OCI-LY3 (cell line): ENCODE measurements at regions not wholly inside any gene's neighbourhood (a gene's known extent, or its start where the extent isn't known, plus 50 kb on each side); places are given as distances from the start of the nearest gene placed in this dataset.
"Not testable (repeated sequence)": the region's sequence is repeated elsewhere in the genome, so short reads cannot be mapped to it uniquely, and the experiment has no call there.

Experiments
- H2AFZ ChIP-seq: fragments of 200-600, 300-600 bp; shearing (Covaris generic); 2 replicates; pipeline ENCODE4 v1.6.0; 2014; ENCODE audit warnings: antibody characterized with exemption, low read depth, low read length
- H3K27ac ChIP-seq: fragments of 200-600, 300-600 bp; sonication (generic); 2 replicates; pipeline ENCODE4 v1.5.1; 2014; ENCODE audit warnings: mild to moderate bottlenecking, low read length, moderate library complexity, mixed read lengths
- H3K27me3 ChIP-seq: fragments of 200-600, 300-600 bp; sonication (generic); 2 replicates; pipeline ENCODE4 v1.6.1; 2014; ENCODE audit warnings: low read depth, low read length, mixed read lengths
- H3K36me3 ChIP-seq: fragments of 200-600, 300-600 bp; sonication (generic); replicated peaks from 2 replicates; pipeline ENCODE3; 2014; ENCODE audit warnings: low read depth, low read length, mixed read lengths
- H3K4me1 ChIP-seq: fragments of 300-600, 200-600 bp; sonication (generic); 2 replicates; pipeline ENCODE4 v1.6.1; 2014; ENCODE audit warnings: low read length, mixed read lengths
- H3K4me2 ChIP-seq: fragments of 200-600, 300-600 bp; sonication (generic); 2 replicates; pipeline ENCODE4 v1.6.1; 2014; ENCODE audit warnings: low read length, mixed read lengths
- H3K4me3 ChIP-seq: fragments of 300-600, 200-600 bp; sonication (generic); 2 replicates; pipeline ENCODE4 v1.5.1; 2014; ENCODE audit warnings: antibody characterized with exemption, mild to moderate bottlenecking, low read length, moderate library complexity
- H3K79me2 ChIP-seq: fragments of 300-600, 200-600 bp; shearing (Covaris generic); 2 replicates; pipeline ENCODE4 v1.6.1; 2014; ENCODE audit warnings: mild to moderate bottlenecking, low read length, mixed read lengths
- H3K9ac ChIP-seq: fragments of 300-600, 200-600 bp; shearing (Covaris generic); 2 replicates; pipeline ENCODE4 v1.6.0; 2014; ENCODE audit warnings: mild to moderate bottlenecking, low read length, moderate library complexity
- H3K9me3 ChIP-seq: fragments of 200-600, 300-600 bp; shearing (Covaris generic); 2 replicates; pipeline ENCODE4 v1.6.1; 2014; ENCODE audit warnings: low read length, mixed read lengths; ENCODE audit not compliant: insufficient read depth
- H4K20me1 ChIP-seq: fragments of 200-600, 300-600 bp; sonication (generic); 2 replicates; pipeline ENCODE4 v1.6.1; 2016; ENCODE audit warnings: low read length, mixed read lengths; ENCODE audit not compliant: insufficient read depth
- CTCF ChIP-seq: fragments of 200-600, 300-600 bp; sonication (generic); IDR thresholded peaks from 2 replicates; pipeline ENCODE4 v1.5.1; 2014; ENCODE audit warnings: antibody characterized with exemption, low read length, low read depth
- EZH2phosphoT487 ChIP-seq: fragments of 200-600 bp; shearing (Covaris generic); IDR thresholded peaks from 2 replicates; pipeline ENCODE4 v1.6.1; 2018; ENCODE audit warnings: antibody characterized with exemption, mixed run types, low read depth

GRCh38 chr6:27834384-27834783, 77.8 kb downstream of the OR2B2 start:
- H2AFZ ChIP-seq = no peak overlapping the region
- H3K36me3 ChIP-seq = no peaks in the 10 kb centered on the region
- no peaks in the 10 kb centered on the region for H3K27me3 ChIP-seq
- H4K20me1 ChIP-seq = no peaks in the 10 kb centered on the region
- H3K79me2 ChIP-seq = no peaks in the 10 kb centered on the region
- H3K4me1 ChIP-seq = peaks cover 31% of the 10 kb centered on the region
- no peak overlapping the region for H3K27ac ChIP-seq
- TF ChIP-seq CTCF (no peak), EZH2phosphoT487 (no peak)
- no peak overlapping the region for H3K4me3 ChIP-seq
- H3K9me3 ChIP-seq = peaks cover 10% of the 10 kb centered on the region; the same call in 1 of the 2 replicates
- H3K4me2 ChIP-seq = no peak overlapping the region
- no peak overlapping the region for H3K9ac ChIP-seq

- peak overlapping the region; percentile 67 for H3K9ac ChIP-seq
- H3K9me3 ChIP-seq, H3K79me2 ChIP-seq, H3K27me3 ChIP-seq, H3K36me3 ChIP-seq, H4K20me1 ChIP-seq: not testable (repeated sequence)
- H3K27ac ChIP-seq = peak overlapping the region; percentile 98
- peak overlapping the region; percentile 71; the same call in 1 of the 2 replicates for H2AFZ ChIP-seq
- peaks cover 15% of the 10 kb centered on the region for H3K4me1 ChIP-seq
- peak overlapping the region; percentile 52; the same call in 1 of the 2 replicates for H3K4me3 ChIP-seq
- H3K4me2 ChIP-seq = peak overlapping the region; percentile 66
Measured at GRCh38 chr6:27831434-27832081, 80.6 kb downstream of the OR2B2 start.

- Histone ChIP-seq H3K4me3 (peak overlapping the region; percentile 80), H3K4me2 (peak overlapping the region; percentile 90), H3K9ac (peak overlapping the region; percentile 90), H3K27ac (peak overlapping the region; percentile 98)
- H3K4me1 ChIP-seq, H2AFZ ChIP-seq, H3K9me3 ChIP-seq, H3K36me3 ChIP-seq, H4K20me1 ChIP-seq, H3K79me2 ChIP-seq, H3K27me3 ChIP-seq: not testable (repeated sequence)
Measured at GRCh38 chr6:27830600-27831433, 81.4 kb downstream of the OR2B2 start.

- Histone ChIP-seq H3K9me3 (no peaks in the 10 kb centered on the region), H3K4me3 (peak overlapping the region; percentile 80), H4K20me1 (no peaks in the 10 kb centered on the region), H3K27ac (peak overlapping the region; percentile 98), H3K4me2 (peak overlapping the region; percentile 90), H3K79me2 (no peaks in the 10 kb centered on the region), H2AFZ (no peak overlapping the region), H3K27me3 (no peaks in the 10 kb centered on the region), H3K4me1 (peaks cover 11% of the 10 kb centered on the region; the same call in 1 of the 2 replicates), H3K36me3 (peaks cover 8% of the 10 kb centered on the region), H3K9ac (peak overlapping the region; percentile 90)
- TF ChIP-seq CTCF (no peak), EZH2phosphoT487 (no peak)
Measured at GRCh38 chr6:27830212-27830599, 82.0 kb downstream of the OR2B2 start.
